GM21360 (cell line): ENCODE measurements at regions not wholly inside any gene's neighbourhood (a gene's known extent, or its start where the extent isn't known, plus 50 kb on each side); places are given as distances from the start of the nearest gene placed in this dataset.
"Not testable (repeated sequence)": the region's sequence is repeated elsewhere in the genome, so short reads cannot be mapped to it uniquely, and the experiment has no call there.

Source experiments
- ATAC-seq: cut with Tn5 transposase; IDR thresholded peaks from one replicate; pipeline ENCODE4 v1.9.1; 2021; ENCODE audit warnings: mild to moderate bottlenecking, moderate library complexity; ENCODE audit not compliant: unreplicated experiment

DNA sequence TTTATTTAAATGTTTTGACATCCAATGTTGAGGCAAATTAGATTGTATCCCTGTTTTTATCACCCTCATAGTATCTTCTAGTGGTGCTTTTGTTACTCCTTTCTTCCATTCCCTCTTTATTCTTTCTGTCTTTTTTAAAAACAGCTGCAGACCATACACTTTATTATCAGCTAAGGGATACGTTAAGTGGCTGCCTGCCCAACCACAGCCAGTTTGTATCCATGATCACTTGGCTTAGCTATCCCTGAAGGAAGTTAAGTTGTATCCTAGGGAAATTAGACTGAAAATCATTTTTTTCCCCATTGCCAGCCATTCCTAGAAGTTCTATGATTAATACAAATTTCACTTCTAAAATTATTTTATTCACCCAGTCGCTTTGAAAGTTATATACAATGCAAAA, 1032.7 kb downstream of the NR2F1-AS1 start:
- ATAC-seq = no peak

DNA sequence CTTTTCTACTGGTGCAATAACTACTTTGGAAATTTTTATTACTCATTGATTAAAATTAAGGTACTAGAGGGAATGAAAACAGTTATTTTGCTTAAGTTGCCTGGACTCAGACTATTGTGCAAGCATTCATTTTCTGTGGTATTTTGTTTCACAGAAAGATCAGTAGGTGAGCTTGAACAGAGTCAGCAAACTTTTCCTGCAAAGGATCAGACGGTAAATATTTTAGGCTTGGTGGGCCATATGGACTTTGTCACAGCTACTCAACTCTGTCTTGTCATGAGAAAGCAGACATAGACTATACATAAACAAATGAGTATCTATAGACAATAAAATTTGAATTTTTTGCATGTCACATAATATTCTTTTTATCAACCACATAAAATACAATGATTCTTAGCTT, 1036.4 kb downstream of the NR2F1-AS1 start:
- no peak for ATAC-seq

DNA sequence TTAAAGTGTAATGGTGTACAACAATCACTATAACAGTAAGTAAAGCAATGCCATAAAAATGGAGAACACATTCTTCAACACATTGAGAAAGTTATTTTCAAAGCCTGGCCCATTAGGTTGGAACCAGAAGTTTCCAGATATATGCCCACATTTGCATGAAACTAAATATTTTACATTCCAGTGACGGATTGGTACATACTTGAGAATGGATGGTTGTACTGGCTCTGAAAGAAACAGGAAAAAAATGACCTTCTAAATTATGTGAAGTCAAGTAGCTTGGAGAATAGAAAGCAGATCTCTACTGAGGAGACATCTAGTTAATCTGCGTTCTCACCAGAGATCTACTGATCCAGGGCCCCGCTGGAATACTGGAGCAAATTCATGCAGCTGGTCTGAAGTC, 1037.0 kb downstream of the NR2F1-AS1 start:
- no peak for ATAC-seq

DNA sequence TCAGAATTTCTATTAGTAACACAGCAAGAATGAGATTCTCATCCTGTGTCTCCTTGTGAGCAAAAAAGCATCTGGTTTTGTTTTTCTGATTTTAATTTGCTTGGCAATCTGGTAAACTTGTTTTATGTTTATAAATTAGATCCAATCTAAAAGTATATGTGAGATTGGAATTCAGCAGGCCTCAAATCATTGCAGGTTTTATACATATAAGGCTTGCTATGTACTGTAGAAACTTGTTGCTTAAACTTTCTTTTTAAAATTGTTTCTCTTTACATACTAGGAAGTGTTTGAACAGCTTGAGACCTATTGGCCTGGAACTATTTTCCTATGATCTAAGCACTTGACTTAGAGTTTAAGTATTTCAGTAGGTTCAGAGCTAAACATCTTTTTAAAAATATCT, 1037.8 kb downstream of the NR2F1-AS1 start:
- ATAC-seq = no peak

DNA sequence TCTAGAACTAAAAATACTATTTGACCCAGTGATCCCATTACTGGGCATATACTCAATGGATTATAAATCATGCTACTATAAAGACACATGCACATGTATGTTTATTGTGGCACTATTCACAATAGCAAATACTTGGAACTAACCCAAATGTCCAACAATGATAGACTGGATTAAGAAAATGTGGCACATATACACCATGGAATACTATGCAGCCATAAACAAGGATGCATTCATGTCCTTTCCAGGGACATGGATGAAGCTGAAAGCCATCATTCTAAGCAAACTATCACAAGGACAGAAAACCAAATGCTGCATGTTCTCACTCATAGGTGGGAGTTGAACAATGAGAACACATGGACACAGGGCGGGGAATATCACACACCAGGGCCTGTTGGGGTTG, 1039.0 kb downstream of the NR2F1-AS1 start:
- not testable (repeated sequence) for ATAC-seq

DNA sequence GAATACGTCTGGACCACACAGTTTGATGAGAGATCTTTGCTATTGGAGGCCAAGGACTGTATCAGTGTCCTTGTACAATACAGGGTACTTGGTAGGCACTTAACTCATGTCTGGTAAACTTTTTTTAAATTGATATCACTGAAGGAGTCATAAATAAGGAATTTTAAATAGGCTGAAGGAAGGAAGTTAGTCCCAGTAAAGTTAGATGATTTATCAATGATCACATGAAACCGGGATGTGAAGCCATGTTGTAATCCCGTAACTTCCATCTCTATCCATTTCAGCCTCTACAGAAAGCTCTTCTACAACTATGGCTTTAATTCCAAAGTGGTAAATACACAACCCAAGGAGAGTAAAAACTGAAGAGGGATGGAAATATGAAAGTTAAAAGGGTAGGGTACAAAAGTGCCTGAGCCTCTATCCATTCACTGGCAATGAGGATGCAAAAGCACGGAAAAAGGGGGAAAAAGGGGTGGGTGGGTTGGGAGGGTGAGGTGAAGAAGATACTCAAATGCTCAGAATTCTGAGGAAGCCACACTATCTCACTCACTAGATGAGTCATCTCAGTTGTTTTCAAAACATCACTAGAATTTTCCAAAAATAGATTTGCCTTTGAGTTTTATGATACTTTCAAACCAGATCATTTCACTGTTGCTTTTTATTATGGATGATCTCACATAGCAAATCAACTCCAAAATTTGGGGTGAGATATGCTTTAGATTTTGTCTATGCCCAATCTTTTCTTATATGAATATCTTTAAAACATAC, 1053.5 kb downstream of the NR2F1-AS1 start:
- ATAC-seq = no peak

DNA sequence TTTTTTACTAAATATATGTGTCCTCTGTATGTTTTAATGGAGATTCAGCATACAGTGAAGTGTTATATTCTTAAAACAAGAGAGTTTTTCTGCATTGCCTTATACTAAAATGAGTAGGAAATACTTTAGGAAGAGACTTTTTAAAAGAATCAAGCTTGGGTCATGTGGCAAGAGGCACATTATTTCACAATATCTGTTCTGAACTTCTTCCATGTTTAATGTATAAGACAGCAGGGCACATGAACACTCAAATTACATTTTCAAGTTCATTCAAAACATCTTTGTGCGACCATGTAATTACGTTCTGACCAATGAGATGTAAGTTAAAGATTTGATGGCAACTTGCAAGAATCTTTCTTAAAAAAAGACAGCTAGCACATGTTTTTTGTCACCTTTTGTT, 1055.9 kb downstream of the NR2F1-AS1 start:
- ATAC-seq = no peak

DNA sequence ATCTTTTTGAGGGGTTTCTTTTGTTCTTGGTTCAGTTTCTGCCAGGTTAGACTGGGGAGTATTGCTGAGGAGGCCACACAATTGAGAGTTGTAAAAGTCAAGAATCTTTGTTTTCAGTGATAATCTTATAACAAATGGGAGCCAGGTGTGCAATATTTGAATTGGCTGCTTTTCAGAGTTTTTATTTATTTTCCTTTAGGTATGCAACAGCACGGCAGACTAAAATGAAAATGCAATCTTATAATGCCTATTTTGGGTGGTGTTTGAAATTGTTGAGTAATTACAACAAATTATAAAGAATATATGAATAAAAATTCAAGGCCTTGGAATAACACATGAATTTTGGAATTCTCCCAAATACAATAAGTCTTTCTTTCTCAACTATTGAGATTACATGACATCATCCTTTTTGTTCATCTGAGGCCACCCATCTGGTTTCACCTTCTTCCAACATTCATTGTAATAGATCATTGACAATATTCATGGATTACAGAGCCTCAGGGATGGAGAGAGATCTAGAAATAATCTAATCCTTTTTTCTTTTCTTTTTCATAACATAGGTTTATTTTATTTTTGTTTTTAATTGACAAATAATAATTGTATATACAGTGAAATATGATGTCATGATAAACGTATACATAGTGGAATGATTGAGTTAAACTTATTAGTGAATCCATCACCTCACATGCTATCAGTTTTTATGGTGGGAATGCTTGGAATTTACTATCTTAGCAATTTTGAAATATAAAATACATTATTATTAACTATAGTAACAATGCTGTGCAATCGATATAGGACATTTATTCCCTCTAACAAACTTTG, 1061.0 kb downstream of the NR2F1-AS1 start:
- ATAC-seq = no peak

DNA sequence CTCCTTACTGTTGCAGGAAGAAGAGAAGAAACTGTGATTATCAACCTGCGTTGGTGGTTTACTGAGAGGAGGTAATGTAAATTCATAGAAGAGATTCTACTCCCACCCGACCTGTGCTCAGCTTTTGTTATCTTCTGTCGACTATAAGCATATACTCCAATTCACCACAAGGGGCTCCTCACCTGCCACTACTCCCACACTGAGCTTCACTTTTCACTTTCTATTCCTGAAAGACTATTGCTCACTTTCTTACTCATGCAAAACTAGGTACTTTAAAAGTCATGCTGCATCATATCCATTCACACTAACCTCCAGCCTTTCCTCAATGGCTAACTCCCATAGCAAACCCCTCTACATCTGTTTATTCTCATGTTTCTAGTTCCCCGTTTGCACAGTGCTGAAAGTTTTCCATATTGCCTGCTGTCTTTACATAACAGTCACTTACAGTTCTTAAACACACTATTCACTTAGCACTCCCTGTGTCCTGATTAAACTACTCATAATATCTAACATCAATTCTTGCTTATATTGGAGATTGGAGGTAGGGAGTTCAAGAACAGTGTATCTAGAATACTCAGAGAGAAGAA, 1062.6 kb downstream of the NR2F1-AS1 start:
- ATAC-seq = peak; percentile 99

DNA sequence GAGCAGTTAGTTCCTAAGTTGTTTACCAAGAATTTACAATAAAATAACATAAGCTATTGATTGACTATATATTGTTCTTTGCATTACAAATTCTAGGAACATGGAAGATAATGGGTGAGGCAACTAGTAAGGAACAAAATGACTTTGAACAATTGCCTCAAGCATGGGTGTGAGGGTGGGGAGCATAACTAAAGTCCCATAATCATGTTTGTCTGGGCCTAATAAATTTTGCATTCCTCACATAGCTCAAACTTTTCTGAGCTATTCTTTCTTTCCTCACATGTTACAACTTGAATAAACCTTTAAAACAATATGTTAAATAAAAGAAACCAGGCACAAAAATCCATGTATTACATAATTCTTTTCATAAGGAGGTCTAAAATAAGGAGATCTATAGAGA, 1066.1 kb downstream of the NR2F1-AS1 start:
- no peak for ATAC-seq

DNA sequence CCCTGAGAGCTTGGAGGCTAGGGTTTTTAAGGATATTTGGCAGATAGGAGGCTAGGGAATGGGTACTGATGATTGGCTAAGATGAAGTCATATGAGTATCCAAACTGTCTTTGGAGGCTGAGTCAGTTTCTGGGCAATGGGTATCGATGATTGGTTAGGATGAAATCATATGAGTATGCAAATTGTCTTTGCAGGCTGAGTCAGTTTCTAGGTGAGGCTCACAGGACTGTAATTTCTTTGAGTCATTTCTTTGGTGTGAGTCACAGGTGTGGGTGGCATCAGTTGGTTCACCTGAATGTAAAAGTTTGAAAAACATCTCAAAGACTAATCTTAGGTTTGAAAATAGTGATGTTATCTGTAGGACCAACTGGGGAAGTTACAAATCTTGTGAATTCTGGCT, 1068.0 kb downstream of the NR2F1-AS1 start:
- no peak for ATAC-seq

DNA sequence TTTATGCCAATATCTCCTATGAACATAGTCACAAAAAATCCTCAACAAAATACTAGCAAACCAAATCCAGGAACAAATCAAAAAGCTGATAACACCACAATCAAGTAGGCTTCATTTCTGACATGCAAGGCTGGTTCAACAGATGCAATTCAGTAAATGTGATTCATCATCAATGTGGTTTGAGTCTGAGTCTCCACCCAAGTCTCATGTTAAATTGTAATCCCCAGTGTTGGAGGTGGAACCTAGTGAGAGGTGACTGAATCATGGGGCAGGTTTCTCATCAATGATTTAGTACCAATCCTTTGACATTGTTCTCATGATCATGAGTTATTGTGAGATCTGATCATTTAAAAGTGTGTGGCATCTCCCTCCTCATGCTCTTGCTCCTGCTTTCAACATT, 1072.7 kb downstream of the NR2F1-AS1 start:
- ATAC-seq = no peak

DNA sequence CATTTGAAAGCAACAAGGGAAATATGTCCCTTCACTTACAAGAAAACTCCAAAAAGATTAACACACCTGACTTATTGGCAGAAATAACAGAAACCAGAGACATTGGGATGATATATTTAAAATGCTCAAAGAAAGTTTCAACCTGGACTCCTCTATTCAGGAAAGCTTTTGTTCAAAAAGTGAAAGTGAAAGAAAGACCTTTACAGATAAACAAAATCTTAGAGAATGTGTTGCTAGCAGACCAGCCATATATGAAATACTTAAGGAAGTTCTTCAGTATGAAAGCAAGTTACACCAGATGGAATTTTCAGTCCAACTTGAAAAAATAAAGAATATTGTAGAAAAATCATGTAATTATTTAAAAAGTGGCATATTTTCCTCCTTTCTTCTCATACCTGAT, 1075.1 kb downstream of the NR2F1-AS1 start:
- peak; percentile 69 for ATAC-seq

DNA sequence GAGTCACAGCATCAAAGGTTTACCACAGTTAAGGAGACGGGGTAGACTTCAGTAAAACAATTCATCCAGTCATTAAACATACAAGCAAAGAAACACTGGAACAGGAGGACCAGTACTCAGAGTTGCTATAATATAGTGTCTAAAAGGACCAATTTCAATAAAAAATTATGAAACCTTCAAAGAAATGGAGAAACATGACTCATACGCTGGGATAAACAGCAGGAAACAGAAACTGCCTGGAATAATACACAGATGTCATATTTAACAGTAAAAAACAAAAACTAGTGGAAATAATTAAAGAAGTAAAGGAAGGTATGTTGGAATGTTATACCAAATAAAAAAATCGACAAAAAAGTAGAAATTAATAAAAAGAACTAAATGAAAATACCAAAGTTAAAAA, 1075.9 kb downstream of the NR2F1-AS1 start:
- no peak for ATAC-seq

DNA sequence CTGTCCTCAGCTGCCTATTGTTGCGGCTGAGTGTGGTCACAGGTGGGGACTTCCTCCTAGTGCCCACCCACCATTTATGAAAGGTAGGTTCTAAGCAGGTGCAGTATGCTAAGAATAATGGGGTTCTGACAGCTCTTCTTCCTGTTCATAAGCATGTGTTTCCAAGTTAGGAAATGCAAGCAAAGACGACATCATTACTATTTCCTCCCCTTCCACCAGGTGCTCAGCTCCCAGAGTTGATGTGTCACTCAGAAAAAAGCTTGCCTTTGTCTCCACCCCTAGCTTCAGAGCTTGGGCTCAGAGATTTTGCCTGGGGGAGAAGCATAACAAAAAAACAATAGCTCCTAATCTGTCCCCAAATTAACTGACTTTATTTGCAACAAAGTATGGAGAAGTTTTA, 1076.7 kb downstream of the NR2F1-AS1 start:
- ATAC-seq = no peak

DNA sequence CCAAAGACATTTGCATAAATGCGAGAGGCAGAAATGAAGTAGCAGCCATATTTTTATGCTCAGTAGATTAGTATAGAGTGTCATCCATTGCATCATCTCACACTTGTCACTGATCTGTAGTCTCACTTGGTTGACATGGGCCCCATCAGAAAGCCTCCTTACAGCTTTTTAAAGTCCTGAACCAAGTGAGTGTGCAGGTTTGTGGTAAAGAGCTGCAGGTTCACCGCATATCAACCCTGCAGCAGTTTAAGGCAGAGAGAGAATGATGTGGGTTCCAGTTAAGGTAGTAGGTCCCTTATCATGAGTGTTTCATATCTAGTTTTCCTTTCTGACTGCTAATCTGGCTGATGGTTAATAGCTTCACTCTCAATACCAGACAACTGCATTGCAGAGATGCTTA, 1080.3 kb downstream of the NR2F1-AS1 start:
- no peak for ATAC-seq

DNA sequence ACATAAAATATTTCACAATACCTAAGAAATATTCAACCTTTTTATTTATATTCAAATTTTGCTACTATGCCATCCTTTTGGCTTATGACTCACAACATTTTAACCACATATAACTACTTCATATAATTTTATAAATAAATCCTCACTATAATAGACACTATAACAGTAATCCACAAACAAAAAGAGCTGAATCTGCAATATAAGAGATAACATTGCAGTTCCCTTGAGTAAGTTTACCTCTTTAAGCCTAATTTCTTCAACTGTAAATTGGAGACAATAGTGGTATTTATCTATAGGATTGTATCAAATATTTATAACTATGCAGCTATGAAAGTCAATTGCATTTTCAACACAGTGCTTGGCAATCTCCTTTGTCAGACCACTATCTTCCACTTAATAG, 1084.5 kb downstream of the NR2F1-AS1 start:
- ATAC-seq = no peak

DNA sequence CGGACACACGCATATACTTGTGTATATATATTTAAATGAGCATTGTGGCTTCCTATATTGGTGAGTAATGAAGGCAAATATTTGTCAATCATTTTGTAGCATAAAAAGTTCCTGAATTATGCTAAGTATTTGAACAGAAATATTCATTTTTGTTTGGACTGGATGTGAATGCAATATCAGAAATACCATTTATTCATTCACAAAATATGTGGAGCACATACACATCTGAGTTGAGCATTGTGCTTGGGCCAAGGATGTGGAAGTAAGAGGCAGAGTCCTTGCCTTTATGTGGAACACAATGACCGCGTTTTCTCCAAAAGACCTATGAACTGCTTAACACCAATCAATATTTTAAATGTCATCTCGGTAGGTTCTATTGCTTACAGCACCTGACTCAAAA, 1086.5 kb downstream of the NR2F1-AS1 start:
- no peak for ATAC-seq

DNA sequence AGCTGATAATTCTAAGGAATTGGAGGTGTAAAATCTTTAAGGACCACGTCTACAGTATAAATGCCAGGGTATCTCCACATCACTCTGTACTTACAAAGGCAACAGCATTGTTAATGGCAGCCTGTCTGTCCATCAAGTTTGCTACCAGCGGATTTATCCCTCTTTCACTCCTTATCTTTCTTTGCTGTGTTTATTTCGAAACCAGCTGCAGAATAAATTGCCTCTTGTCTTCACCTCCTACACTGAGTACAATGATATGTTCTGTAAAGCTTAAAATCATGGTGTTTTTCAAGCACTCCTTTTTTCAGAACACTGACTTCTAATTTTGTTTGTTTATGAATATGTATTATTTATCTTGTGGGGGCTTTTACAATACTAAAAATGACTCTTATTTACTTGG, 1088.1 kb downstream of the NR2F1-AS1 start:
- no peak for ATAC-seq

DNA sequence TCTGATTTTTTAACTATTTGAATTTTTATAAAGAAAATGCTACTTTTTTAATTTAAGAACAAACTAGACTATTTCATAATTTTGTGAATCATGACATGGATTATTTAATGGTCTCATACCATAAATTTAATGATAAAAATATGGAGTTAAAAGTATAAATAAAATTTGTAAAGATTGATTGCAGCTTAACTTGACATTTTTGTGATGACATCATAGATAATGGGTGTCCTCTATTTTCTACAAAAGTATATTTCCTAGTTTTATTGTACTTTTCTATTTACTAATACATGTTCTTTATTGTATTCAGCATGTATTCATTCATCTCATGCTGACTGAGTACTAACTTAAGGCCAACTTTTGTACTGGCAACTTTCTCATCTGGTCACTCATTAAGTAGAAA, 1096.5 kb downstream of the NR2F1-AS1 start:
- no peak for ATAC-seq

DNA sequence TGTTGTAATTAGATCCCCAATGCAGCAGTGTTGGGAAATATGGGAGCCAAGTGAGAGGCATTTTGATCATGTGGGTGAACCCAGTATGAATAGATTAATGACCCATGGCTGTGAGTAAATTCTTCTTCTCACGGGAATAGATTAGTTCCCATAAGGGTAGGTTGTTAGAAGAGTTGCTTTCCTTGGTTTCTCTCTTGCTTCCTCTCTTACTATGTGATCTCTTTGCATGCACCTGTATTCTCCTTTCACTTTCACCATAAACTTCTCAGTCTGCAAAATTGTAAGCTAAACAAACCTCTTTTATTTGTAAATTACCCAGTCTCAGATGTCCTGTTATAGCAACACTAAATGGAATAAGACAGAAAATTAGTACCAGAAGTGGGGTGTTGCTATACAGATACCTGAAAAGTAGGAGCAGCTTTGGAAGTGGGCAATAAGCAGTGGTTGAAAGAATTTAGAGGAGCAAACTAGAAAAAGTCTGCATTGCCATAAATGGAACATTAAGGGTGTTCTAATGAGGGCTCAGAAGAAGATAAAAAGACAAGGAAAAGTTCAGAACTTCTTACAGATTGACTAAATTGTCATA, 1090.0 kb upstream of the ARRDC3 start:
- ATAC-seq = no peak

DNA sequence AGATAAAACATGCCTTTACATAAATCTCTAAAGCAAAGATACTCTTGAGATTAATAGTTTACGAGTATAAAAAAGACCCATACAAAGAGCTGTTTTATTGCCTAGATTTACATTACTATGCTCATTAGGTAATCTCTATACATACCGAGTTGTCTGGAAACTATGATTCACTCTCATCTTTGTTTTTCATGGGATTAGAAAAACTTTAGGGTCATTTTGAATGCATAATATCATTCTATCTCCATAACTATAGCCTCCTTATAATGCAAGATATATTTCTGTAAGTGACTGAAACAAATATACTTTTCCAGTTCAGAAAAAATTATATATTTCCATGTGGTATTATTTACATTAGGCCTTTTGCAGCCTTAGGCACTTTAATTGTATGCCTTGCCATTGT, 1088.7 kb upstream of the ARRDC3 start:
- no peak for ATAC-seq
